Activated CD4-positive, CD25-positive, alpha-beta regulatory T cell (primary cell): ENCODE measurements at regions not wholly inside any gene's neighbourhood (a gene's known extent, or its start where the extent isn't known, plus 50 kb on each side); places are given as distances from the start of the nearest gene placed in this dataset.

Experiments used
- DNase-seq, 4 experiments: peaks; one replicate each; lab custom pipeline; 2025; lab: John Stamatoyannopoulos, UW

DNA sequence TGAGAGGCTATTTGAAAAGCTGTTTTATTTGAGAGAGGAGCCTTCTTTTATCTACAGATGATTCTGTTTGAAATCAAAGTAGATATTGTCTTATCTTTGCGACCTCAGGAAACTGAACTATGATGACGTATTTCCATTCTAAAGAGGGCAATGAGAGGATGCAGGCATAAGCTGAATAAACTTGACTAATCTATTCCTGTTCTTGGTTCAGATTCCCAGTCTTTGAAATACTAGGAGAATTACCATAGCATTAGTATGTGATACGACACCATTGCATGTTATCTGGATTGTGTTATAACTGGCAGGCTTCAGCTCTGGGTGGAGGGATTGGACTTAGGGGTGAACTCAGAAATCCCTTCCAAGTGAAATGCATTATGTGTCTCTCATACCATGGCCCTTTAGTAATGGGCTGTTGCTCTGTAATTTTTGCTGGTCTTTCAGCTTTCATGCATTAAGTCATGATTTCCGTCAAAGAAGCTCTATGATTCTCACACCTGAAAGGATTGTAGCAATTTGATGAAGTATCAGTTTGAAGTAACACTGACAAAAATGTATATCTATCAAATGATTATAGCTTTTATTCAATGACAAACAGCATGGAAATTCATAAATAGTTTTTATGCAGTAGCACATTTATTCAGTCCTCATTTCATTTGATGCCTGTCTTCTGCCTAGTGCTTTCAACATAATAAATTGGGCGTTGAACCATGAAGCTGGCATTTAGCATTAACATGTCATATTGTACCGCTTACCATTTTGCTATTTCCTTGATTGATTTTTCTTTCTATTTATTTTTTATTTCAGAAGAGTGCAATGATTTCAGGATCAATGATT lies 138.4 kb upstream of the SPACA1 start:
- no peak for DNase-seq

GRCh38 chr6:87907521-87907920 lies 140.1 kb upstream of the SPACA1 start:
- DNase-seq, result no peak

DNA sequence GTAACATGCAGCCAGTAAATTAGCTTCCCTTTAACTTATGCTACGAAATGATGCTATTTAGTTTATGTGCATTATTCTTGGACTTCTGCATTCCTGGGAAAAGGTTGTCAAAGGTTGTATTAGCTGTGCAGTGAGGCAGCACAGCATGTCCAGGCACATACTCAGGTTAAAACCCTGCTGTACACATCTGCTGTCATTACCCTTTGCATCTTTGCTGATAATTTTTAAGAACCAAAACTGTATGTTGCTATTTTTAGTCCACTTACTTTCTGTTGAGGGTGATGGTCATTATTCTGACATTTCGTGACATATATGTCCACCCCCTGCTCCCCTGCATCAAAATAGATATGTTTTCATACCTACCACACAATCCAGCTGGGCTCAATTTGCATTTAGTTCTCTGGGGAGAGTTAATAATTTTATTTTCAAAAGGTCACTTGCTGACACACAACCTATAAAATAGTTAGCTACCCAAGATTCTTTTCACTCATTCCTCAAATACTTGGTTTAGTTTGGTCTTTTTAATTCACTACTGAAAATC lies 142.5 kb upstream of the SPACA1 start:
- no peak for DNase-seq

GRCh38 chr6:87904011-87904410 lies 143.6 kb upstream of the SPACA1 start:
- DNase-seq, result no peak

- no peak for DNase-seq
Measured at GRCh38 chr6:87903323-87903722, 144.3 kb upstream of the SPACA1 start.

DNA sequence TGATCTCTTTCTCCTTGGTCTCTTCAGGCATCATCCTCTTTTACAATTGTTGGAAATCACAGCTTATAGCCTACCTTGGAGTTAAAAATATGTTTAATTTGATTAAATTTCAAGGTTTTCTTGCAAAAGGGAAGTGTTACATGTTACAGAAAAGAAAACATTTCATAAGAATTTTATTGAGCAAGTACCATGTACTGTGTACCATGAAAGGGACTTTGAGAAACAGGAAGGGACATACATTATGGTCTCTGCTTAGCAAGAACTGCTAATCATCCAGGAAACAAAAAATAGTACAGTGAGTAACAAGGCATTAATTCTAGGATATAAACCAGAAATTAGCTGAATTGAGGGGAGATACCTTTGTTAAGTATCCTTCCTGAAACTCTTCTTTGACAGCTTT lies 145.3 kb upstream of the SPACA1 start:
- no peak for DNase-seq

DNA sequence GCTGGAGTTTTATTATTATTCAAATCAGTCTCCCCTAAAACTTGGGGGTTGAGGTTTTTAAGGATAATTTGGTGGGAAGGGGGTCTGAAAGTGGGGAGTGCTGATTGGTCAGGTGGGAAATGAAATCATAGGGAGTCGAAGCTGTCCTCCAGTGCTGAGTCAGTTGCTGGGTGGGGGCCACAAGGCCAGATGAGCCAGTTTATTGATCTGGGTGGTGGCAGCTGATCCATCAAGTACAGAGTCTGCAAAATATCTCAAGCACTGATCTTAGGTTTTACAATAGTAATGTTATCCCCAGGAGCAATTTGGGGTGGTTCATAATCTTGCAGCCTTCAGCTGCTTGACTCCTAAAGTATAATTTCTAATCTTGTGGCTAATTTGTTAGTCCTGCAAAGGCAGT lies 146.0 kb upstream of the SPACA1 start:
- no peak for DNase-seq

GRCh38 chr6:87900160-87900698 lies 147.4 kb upstream of the SPACA1 start:
- no peak for DNase-seq

DNA sequence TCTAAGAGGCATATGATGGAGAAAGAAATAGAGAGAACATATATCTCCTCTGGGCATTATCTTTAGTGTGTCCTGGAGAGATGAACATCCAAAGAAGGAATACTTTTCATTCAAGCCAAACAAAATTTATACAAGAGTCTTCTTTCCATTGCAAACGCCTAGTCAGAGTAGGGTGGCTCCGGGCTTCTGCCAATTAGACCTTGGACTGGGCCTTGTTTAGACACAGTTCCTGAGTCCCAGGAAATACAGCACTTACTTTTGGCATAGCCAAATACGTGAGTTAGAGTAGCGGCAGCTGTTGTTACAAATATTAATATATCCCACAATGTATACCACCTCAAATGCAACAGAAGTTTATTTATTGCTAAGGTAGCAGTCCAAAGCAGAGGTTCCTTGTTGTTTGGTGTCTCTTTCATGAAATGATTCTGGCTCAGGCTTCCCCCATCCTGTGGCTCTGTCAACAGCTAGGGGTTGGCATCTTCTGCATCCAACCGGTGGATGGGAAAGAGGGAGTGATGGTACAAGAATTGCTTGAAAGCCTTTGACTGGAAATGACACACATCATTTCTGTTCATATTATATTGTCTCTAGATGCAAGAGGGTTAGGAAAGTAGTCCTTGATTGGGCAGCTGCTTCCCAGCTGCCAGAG lies 148.0 kb upstream of the SPACA1 start:
- DNase-seq, result no peak

DNA sequence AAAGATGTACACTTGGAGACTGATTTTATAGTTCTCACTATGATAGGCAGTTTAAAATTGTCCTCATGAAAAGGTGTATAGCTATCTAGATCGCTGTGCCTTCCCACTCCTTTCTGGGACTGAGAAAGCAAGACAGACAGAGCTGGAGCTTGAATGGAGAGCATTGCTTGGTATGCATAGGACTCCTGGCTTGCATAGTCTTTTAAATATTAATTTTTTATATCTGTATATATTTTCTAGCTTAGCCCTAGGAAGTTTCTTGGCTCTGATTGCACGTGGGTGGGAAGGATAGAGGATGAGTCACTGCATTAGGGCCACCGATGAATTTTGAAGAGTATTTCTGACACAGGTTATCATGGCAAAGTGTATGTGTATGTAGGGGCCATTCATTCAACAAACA lies 150.0 kb upstream of the SPACA1 start:
- DNase-seq, result no peak

GRCh38 chr6:87897013-87897412 lies 150.6 kb upstream of the SPACA1 start:
- DNase-seq, result no peak

DNA sequence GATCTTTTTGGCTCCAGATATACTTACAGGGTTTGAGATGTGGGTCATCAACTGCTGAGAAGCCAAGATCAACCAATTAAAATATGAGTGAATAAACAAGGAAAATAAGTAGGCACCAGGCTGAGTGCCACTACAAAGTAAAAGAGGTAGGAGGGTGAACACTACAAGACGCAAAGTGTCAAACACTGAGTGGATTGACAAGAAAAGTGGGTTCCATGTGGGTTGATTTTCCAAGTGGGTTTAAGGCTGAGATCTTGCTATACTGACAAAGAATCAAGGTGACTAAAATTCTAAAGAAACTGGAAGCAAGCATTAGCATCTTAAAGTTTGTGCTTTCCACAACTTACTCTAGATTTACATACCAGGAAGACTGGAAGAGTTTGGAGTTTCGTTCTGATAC lies 160.4 kb upstream of the SPACA1 start:
- no peak for DNase-seq

DNA sequence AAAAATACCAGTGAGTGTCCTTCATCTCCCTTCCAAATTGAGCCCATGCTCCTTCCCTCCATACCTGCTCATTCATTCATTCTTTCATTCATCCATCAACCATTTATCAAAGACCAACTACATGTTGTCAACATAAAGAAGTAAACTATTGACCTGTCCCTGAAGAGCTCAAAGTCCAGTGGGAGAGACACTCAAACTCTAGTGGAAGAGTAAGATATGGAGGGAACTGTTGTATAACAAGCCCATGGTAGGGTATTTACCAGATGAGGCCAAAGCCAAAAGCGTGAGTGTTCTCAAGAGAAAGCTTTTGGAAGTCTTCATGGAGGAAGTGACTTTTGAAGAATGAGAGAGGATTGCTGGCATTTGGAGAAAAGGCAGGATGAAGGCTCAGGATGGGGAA lies 163.4 kb upstream of the SPACA1 start:
- no peak for DNase-seq

DNA sequence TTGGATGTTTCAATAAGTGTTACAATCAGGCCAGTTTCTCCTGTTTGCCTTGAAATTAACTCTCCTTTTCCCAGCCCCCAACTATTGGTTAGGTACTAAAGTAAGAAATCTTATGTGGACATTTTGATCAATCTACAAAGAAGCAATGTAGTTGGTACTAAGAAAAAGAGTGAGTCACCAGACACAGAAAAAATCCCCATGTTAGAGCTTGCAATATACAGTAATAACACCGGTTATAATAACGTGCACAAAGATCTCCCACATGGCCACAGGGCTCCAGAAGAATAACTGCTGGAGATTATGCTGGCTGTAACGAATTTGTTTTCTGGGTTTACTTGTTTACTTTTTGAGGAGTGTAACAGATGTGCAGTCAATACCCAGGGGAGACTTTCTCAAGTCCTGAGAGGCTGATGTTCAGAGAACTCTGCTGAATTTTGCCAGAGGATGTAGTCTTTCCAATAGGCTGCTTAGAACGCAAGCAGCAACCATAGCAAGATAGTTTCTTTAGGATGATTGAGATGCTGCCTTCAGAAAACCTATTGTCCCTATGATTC lies 166.2 kb upstream of the SPACA1 start:
- DNase-seq, result no peak

DNA sequence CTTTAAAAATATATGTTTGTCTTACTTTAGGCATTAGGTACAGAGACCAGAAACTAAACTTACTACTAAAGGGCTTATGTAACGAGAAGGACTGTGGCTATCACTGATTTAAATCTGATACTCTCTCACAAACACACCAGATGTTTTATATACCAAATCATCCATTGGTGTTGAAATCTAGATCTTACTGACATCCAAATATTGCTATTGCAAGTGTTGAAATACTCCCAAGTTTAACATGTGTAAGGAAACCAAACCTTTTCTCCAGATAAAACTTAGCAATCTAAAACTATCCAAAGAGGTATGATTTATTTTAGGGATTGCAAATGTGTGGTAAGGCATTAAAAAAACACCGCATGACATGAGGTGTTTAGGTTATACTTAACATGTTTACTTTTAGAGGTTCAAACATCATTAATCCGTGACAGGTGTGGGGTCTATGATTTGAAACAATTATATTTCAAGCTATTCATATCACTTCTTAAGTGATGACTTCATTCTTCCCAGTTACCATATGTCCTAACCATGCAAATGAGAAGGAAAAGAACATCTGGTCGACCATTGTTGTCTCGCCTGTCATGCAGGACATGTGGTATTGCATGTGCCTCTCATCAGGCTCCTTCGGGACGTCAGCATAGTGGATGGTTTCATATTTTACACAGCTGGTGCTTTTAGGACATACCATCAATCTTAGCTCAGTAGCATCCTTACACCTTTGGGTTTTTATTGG lies 168.3 kb upstream of the SPACA1 start:
- DNase-seq, result no peak

DNA sequence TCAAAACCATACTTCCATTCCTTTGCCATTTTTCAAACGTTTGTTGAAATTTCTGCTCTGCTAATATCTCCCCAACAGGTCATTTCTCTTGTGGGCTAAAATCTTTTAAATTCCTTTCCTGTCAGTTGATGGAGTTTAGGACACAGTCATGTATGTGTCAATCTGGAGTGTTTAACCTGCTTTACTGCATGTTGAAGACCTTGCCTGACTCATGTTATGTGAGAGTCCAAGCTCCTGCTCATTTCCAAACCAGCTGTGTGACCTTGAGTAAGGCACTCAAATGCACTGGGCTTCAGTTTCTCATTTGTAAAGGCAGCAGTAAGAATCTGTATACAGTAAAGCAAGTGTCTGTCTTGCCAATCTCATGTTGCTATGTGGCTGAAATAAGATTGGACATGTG lies 171.9 kb upstream of the SPACA1 start:
- DNase-seq, result no peak

DNA sequence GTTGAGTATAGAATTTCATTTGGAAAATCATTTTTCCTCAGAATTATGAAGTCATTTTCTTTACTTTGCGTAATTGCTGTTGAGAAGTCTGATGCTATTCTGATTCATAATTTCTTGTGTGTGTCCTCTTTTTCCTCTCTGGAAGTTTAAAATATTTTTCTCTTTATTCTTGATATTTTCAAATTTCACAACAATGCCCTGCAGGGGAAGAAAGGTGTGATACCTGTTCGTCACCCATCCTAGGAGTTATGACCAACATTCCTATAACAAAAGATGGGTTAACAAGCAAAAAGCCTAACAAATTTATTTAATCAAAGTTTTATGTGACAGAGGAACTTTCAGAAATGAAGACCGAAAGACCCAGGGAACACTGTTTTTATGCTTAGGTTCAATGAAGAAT lies 171.5 kb upstream of the AKIRIN2 start:
- DNase-seq, result no peak

DNA sequence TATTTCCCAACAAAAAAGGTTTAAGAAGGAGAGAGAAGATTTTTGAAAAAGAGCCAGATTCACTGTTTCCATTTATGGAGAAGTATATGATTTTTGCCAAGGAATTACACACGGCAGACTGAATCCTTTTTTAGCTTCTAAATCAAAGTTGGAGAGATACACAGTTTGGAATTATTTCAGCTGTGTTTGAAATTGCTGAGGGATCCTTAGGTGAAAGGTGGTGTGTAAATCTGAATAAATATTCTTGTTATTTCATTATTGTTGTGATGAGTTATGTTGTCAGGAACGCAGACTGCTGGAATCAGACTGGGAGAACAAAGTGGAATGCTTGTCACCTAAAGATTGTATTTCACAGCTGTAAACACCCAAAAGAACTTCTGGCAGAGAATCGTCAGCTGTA lies 168.5 kb upstream of the AKIRIN2 start:
- DNase-seq, result no peak

GRCh38 chr6:87869064-87869905 lies 167.3 kb upstream of the AKIRIN2 start:
- no peak for DNase-seq

GRCh38 chr6:87860902-87861301 lies 158.9 kb upstream of the AKIRIN2 start:
- no peak for DNase-seq

- DNase-seq, result no peak
Measured at GRCh38 chr6:87858440-87858839, 156.4 kb upstream of the AKIRIN2 start.
